ENCODE measurements at regions not wholly inside any gene's neighbourhood (a gene's known extent, or its start where the extent isn't known, plus 50 kb on each side); places are given as distances from the start of the nearest gene placed in this dataset.

DNA sequence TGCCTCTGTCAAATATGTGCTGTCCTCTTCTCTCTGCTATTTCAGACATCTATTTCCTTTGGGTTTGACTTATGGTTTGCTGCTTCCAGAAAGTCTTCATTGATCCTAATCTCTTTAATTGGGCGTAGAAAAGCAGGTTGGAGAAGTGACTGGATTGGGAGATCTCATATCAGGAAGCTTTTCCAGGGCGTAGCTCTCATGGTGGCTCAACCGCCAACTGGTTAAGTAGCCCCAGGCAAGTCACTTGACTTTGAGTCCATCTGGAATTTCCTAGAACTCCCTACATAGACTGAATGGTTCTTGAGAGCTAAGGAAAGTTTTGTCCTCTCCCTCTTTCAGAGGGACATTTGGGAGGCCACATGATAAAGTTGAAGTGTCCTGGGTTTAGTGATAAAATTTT lies 192.3 kb upstream of the GLRA1 start:
- TF ChIP-seq POLR2A (IDR thresholded peaks at IDR 0.05; ENCODE audit: low read depth, low read length) (no peak), TAF1 (IDR thresholded peaks at IDR 0.05; ENCODE audit: borderline replicate concordance, low read depth, low read length) (no peak), POLR2AphosphoS5 (IDR thresholded peaks at IDR 0.05; ENCODE audit: low read depth, low read length) (no peak)
